NCI-H345 treated with DMSO at 0.1 percent for 48 hours (cell line): ENCODE measurements at regions not wholly inside any gene's neighbourhood (a gene's known extent, or its start where the extent isn't known, plus 50 kb on each side); places are given as distances from the start of the nearest gene placed in this dataset.

Experiments
- DNase-seq: peaks from one replicate; lab custom pipeline; 2025; ENCODE audit not compliant: unreplicated experiment; lab: John Stamatoyannopoulos, UW

- no peak for DNase-seq
Measured at GRCh38 chr4:30429813-30430761, 290.1 kb upstream of the PCDH7 start.

- DNase-seq, result no peak
Measured at GRCh38 chr4:30434656-30435055, 285.5 kb upstream of the PCDH7 start.

- DNase-seq, result no peak
Measured at GRCh38 chr4:30436394-30436793, 283.8 kb upstream of the PCDH7 start.

GRCh38 chr4:30437316-30437715 is 282.9 kb upstream of the PCDH7 start:
- no peak for DNase-seq

- no peak for DNase-seq
Measured at GRCh38 chr4:30443289-30443688, 276.9 kb upstream of the PCDH7 start.

GRCh38 chr4:30450474-30450873 is 269.7 kb upstream of the PCDH7 start:
- no peak for DNase-seq

GRCh38 chr4:30454504-30454903 is 265.7 kb upstream of the PCDH7 start:
- no peak for DNase-seq

GRCh38 chr4:30456716-30457115 is 263.5 kb upstream of the PCDH7 start:
- no peak for DNase-seq

- DNase-seq, result no peak
Measured at GRCh38 chr4:30460818-30461217, 259.4 kb upstream of the PCDH7 start.

- DNase-seq, result no peak
Measured at GRCh38 chr4:30461218-30461617, 259.0 kb upstream of the PCDH7 start.

GRCh38 chr4:30462445-30463090 is 257.6 kb upstream of the PCDH7 start:
- DNase-seq, result no peak

- DNase-seq, result no peak
Measured at GRCh38 chr4:30471861-30472260, 248.3 kb upstream of the PCDH7 start.

- DNase-seq, result no peak
Measured at GRCh38 chr4:30473225-30473624, 246.9 kb upstream of the PCDH7 start.

- no peak for DNase-seq
Measured at GRCh38 chr4:30495251-30495650, 224.9 kb upstream of the PCDH7 start.

- DNase-seq, result no peak
Measured at GRCh38 chr4:30495651-30496310, 224.4 kb upstream of the PCDH7 start.

- no peak for DNase-seq
Measured at GRCh38 chr4:30511751-30512150, 208.4 kb upstream of the PCDH7 start.

GRCh38 chr4:30518211-30518610 is 202.0 kb upstream of the PCDH7 start:
- no peak for DNase-seq

- DNase-seq, result no peak
Measured at GRCh38 chr4:30525662-30526315, 194.4 kb upstream of the PCDH7 start.

GRCh38 chr4:30535255-30535654 is 184.9 kb upstream of the PCDH7 start:
- no peak for DNase-seq

- no peak for DNase-seq
Measured at GRCh38 chr4:30536231-30536630, 183.9 kb upstream of the PCDH7 start.

- no peak for DNase-seq
Measured at GRCh38 chr4:30537456-30537855, 182.7 kb upstream of the PCDH7 start.
